NCI-H1105 (cell line): ENCODE measurements at regions not wholly inside any gene's neighbourhood (a gene's known extent, or its start where the extent isn't known, plus 50 kb on each side); places are given as distances from the start of the nearest gene placed in this dataset.

Experiments used
- DNase-seq: peaks from one replicate; lab custom pipeline; 2025; lab: John Stamatoyannopoulos, UW

- DNase-seq, result no peak
These were observed 531.8 kb upstream of the JARID2 start for GRCh38 chr6:14713966-14714631.

- DNase-seq, result no peak
These were observed 530.8 kb upstream of the JARID2 start for GRCh38 chr6:14715076-14715475.

- DNase-seq, result no peak
These were observed 529.2 kb upstream of the JARID2 start for GRCh38 chr6:14716499-14717146.

GRCh38 chr6:14717307-14717706 is 528.6 kb upstream of the JARID2 start:
- no peak for DNase-seq

- no peak for DNase-seq
These were observed 527.0 kb upstream of the JARID2 start for GRCh38 chr6:14718861-14719260.

GRCh38 chr6:14719270-14719669 is 526.6 kb upstream of the JARID2 start:
- DNase-seq, result no peak

- DNase-seq, result no peak
These were observed 525.3 kb upstream of the JARID2 start for GRCh38 chr6:14720411-14721102.

GRCh38 chr6:14721103-14721758 is 524.6 kb upstream of the JARID2 start:
- no peak for DNase-seq

- no peak for DNase-seq
These were observed 523.8 kb upstream of the JARID2 start for GRCh38 chr6:14722001-14722562.

GRCh38 chr6:14722704-14723103 is 523.2 kb upstream of the JARID2 start:
- no peak for DNase-seq

- no peak for DNase-seq
These were observed 522.3 kb upstream of the JARID2 start for GRCh38 chr6:14723535-14724086.

- no peak for DNase-seq
These were observed 521.3 kb upstream of the JARID2 start for GRCh38 chr6:14724549-14724948.

- DNase-seq, result no peak
These were observed 518.9 kb upstream of the JARID2 start for GRCh38 chr6:14726816-14727493.

GRCh38 chr6:14727494-14728395 is 518.1 kb upstream of the JARID2 start:
- DNase-seq, result no peak

- DNase-seq, result no peak
These were observed 517.4 kb upstream of the JARID2 start for GRCh38 chr6:14728396-14729024.

- DNase-seq, result no peak
These were observed 516.6 kb upstream of the JARID2 start for GRCh38 chr6:14729129-14729871.

- no peak for DNase-seq
These were observed 515.2 kb upstream of the JARID2 start for GRCh38 chr6:14730654-14731053.

- no peak for DNase-seq
These were observed 514.3 kb upstream of the JARID2 start for GRCh38 chr6:14731611-14732010.

GRCh38 chr6:14732226-14732843 is 513.5 kb upstream of the JARID2 start:
- DNase-seq, result no peak
